HG02571 (cell line): ENCODE measurements at regions not wholly inside any gene's neighbourhood (a gene's known extent, or its start where the extent isn't known, plus 50 kb on each side); places are given as distances from the start of the nearest gene placed in this dataset.

Experiments used
- ATAC-seq: cut with Tn5 transposase; IDR thresholded peaks from one replicate; pipeline ENCODE4 v1.9.1; 2021; ENCODE audit warnings: mild to moderate bottlenecking, moderate library complexity; ENCODE audit not compliant: unreplicated experiment

- no peak for ATAC-seq
Measured at GRCh38 chr4:124535003-124535402, 177.5 kb downstream of the ANKRD50 start.

GRCh38 chr4:124536946-124537345, 175.6 kb downstream of the ANKRD50 start:
- ATAC-seq: no peak

GRCh38 chr4:124537971-124538370, 174.6 kb downstream of the ANKRD50 start:
- ATAC-seq: no peak

GRCh38 chr4:124540014-124540413, 172.5 kb downstream of the ANKRD50 start:
- ATAC-seq: no peak

- ATAC-seq: no peak
Measured at GRCh38 chr4:124541652-124542420, 170.7 kb downstream of the ANKRD50 start.

GRCh38 chr4:124555959-124556358, 156.6 kb downstream of the ANKRD50 start:
- no peak for ATAC-seq

- no peak for ATAC-seq
Measured at GRCh38 chr4:124564121-124564520, 148.4 kb downstream of the ANKRD50 start.

- no peak for ATAC-seq
Measured at GRCh38 chr4:124565371-124565770, 147.2 kb downstream of the ANKRD50 start.

- ATAC-seq: no peak
Measured at GRCh38 chr4:124566030-124566429, 146.5 kb downstream of the ANKRD50 start.

GRCh38 chr4:124573056-124573455, 139.5 kb downstream of the ANKRD50 start:
- no peak for ATAC-seq

- no peak for ATAC-seq
Measured at GRCh38 chr4:124579896-124580295, 132.6 kb downstream of the ANKRD50 start.

GRCh38 chr4:124583797-124584196, 128.7 kb downstream of the ANKRD50 start:
- ATAC-seq: no peak

- no peak for ATAC-seq
Measured at GRCh38 chr4:124589786-124590185, 122.7 kb downstream of the ANKRD50 start.

- no peak for ATAC-seq
Measured at GRCh38 chr4:124590480-124590879, 122.1 kb downstream of the ANKRD50 start.

- no peak for ATAC-seq
Measured at GRCh38 chr4:124591637-124592036, 120.9 kb downstream of the ANKRD50 start.

- ATAC-seq: no peak
Measured at GRCh38 chr4:124593494-124593893, 119.0 kb downstream of the ANKRD50 start.

GRCh38 chr4:124594945-124595344, 117.6 kb downstream of the ANKRD50 start:
- ATAC-seq: no peak

- no peak for ATAC-seq
Measured at GRCh38 chr4:124596816-124597215, 115.7 kb downstream of the ANKRD50 start.

- no peak for ATAC-seq
Measured at GRCh38 chr4:124610211-124610610, 102.3 kb downstream of the ANKRD50 start.
